GM12874 (cell line): ENCODE measurements at regions not wholly inside any gene's neighbourhood (a gene's known extent, or its start where the extent isn't known, plus 50 kb on each side); places are given as distances from the start of the nearest gene placed in this dataset.

Experiments
- TF ChIP-seq, protein P1 (sequence below): IDR thresholded peaks from 2 replicates; pipeline ENCODE4 v1.5.1; 2011; ENCODE audit warnings: low read depth, mild to moderate bottlenecking, control low read depth, low read length, moderate library complexity; ENCODE audit not compliant: insufficient read depth

DNA sequence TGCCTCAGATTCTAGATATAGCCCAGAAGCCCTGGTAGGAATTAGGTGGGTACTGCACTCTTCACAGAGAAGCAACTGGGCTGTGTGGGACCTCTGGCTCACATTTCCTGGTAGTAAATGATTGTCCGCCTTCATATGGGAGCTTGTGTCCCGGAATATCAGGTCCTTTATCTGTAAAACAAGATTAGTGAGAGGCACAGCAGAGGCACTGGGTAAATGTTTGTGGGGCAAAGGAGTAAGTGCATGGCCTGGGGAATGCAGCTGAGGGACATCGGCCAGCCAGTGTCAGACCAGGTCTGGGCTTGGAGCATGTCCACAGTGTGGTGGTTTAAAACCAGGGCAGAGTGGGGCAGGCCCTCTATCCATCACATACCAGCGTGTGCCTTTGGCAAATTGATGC, 323.3 kb upstream of the ZMIZ1 start:
- TF ChIP-seq, protein P1, sequence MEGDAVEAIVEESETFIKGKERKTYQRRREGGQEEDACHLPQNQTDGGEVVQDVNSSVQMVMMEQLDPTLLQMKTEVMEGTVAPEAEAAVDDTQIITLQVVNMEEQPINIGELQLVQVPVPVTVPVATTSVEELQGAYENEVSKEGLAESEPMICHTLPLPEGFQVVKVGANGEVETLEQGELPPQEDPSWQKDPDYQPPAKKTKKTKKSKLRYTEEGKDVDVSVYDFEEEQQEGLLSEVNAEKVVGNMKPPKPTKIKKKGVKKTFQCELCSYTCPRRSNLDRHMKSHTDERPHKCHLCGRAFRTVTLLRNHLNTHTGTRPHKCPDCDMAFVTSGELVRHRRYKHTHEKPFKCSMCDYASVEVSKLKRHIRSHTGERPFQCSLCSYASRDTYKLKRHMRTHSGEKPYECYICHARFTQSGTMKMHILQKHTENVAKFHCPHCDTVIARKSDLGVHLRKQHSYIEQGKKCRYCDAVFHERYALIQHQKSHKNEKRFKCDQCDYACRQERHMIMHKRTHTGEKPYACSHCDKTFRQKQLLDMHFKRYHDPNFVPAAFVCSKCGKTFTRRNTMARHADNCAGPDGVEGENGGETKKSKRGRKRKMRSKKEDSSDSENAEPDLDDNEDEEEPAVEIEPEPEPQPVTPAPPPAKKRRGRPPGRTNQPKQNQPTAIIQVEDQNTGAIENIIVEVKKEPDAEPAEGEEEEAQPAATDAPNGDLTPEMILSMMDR, result no peak

DNA sequence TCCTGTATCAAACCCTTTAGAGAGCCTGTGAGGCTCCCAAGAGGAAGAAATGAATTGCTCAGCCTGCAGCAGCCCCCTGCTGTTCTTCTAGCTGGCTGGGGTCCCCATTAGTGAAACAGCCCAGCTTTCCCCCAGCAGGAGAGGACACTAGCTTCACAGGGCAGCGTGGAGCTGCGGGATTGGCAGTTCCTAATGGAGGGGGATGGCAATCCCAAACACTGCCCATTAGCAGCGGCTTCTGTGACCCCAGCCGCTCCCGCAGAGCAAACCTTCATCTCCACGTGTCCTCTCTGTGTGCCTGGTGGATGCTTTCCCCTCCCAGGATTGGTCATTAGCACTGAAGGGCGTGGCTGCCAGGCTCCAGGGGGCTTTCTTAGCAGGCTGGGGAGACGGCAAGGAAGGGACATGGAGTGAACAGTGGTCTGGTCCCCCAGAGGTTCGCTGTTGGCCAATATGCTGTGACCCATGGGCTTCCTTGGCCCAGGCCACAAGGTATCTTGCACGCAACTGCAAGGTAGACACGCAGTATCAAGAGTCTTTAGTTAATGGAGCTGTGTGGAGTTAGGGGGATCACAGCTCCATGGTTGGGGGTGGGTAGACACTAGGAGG, 322.5 kb upstream of the ZMIZ1 start:
- TF ChIP-seq, protein P1, result no peak

DNA sequence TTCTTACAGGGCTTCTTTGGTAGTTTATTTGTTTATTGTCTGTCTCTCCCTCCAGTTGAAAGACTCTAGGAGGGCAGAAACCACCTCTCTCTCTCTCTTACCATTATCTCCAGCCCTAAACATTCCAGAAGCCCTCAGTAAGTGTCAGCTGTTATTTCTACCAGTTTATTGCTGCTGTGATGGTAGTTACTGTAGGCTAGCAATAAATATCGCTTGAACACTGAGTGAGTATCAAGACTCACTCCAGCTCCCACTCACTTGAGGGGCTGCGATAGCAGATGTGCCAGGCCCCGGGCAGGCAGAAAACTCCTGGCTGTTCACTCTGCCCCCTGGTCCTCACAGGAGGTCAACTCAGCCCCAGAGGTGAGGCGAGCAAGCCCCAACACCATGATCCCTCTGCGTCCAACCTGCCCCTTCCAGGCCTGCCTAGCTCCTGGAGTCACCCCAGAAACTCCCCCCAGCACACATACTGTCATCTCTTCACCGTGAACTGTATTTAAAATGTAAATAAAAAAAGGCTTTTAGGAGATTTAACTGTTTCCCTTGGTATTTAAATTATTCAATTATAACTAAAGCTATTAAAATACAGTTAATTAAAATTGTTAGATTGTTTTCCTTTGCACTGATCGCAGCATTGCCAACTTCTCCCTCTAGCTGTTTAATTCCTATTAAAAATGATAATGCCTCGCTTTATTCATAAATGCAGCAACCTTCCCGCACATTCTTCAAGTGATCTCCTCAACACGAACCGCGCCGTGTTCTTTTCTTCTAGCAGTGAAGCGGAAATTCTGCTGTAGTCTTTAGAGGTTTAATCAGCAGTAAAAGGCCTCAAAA, 321.1 kb upstream of the ZMIZ1 start:
- TF ChIP-seq, protein P1, result no peak

DNA sequence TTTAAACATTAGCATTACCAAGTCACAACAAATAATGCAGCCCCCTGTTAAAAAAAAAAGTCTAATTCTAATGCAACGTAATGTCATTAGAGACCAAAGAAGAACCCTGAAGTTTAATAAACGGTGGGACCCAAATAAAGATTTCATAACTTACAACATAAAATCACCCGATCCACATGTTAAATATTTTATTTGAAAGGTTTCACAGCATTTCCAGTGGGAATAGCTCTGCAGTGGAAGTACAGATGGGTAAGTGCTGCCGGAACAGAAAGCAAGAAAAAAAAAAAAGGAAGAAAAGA, 320.6 kb upstream of the ZMIZ1 start:
- TF ChIP-seq, protein P1, result no peak

DNA sequence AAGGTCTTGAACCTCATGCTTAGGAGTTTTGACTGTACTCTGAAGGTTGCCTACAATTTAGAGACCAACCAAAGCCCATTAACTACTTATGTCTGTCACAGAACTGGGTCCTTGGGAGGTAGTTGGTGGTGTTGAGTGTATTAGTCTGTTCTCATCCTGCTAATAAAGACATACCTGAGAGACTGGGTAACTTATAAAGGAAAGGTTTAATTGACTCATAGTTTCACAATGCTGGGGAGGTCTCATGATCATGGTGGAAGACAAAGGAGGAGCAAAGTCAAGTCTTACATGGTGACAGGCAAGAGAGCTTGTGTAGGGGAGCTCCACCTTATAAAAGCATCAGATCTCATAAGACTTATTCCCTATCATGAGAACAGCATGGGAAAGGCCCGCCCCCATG, 319.6 kb upstream of the ZMIZ1 start:
- TF ChIP-seq, protein P1, result no peak

DNA sequence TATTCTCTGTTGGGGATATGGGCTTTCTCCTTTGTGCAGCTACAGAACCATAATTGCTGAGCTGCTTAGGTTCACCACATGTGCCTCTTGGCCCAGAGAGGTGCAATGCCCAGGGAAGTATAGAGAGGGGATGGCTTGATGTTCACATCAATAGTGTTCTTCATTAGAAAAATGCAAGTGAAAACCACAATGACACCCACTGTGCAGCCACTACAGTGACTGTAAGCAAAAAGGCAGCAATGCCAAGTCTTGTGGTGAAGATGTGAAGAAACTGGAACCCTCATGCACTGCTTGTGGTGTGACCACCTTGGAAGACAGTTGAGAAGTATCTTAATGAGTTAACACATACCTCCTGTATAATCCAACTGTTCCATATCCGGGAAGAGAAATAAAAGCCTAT, 318.9 kb upstream of the ZMIZ1 start:
- TF ChIP-seq, protein P1, result no peak

DNA sequence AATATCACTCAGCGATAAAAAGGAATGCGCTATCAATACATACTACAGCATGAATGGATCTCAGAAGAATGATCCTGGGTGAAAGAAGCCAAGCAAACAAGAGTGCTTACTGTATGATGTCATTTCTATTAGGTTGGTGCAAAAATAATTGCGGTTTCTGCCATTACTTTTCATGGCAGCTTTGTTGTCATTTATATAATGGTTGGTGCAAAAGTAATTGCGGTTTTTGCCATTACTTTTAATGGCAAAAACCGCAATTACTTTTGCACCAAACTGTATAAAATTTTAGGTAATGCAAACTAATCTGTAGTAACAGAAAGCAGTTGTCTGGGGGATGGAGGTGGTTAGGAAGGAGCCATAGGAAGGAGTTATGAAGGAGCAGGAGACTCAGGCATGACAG, 318.3 kb upstream of the ZMIZ1 start:
- TF ChIP-seq, protein P1, result no peak
